ENCODE measurements at regions not wholly inside any gene's neighbourhood (a gene's known extent, or its start where the extent isn't known, plus 50 kb on each side); places are given as distances from the start of the nearest gene placed in this dataset.
A peak's percentile ranks its signal among the peaks of the same experiment; 100 is the strongest.
"Not testable (repeated sequence)": the region's sequence is repeated elsewhere in the genome, so short reads cannot be mapped to it uniquely, and the experiment has no call there.

GRCh38 chr3:82378392-82378791 is 616.9 kb upstream of the GBE1 start:
- DNase-seq (ENCODE audit: low read depth): no peak
- no peak overlapping the region for H3K4me3 ChIP-seq (ENCODE audit: low read depth, low read length)

GRCh38 chr3:82376883-82377282 is 615.4 kb upstream of the GBE1 start:
- no peak for DNase-seq (ENCODE audit: low read depth)
- no peak overlapping the region for H3K4me3 ChIP-seq (ENCODE audit: low read depth, low read length)

- not testable (repeated sequence) for H3K4me3 ChIP-seq (ENCODE audit: low read depth, low read length); DNase-seq (ENCODE audit: low read depth)
Measured at GRCh38 chr3:82373833-82374232, 612.4 kb upstream of the GBE1 start.

- no peak overlapping the region for H3K4me3 ChIP-seq (ENCODE audit: low read depth, low read length)
- no peak for DNase-seq (ENCODE audit: low read depth)
Measured at GRCh38 chr3:82364827-82365226, 603.4 kb upstream of the GBE1 start.

GRCh38 chr3:82363131-82363530 is 601.7 kb upstream of the GBE1 start:
- no peak for DNase-seq (ENCODE audit: low read depth)
- H3K4me3 ChIP-seq (ENCODE audit: low read depth, low read length): no peak overlapping the region

- DNase-seq (ENCODE audit: low read depth): no peak
- no peak overlapping the region for H3K4me3 ChIP-seq (ENCODE audit: low read depth, low read length)
Measured at GRCh38 chr3:82355228-82355627, 593.8 kb upstream of the GBE1 start.

- H3K4me3 ChIP-seq (ENCODE audit: low read depth, low read length): no peak overlapping the region
Measured at GRCh38 chr3:82354228-82354627, 592.8 kb upstream of the GBE1 start.

GRCh38 chr3:82353306-82354171 is 592.1 kb upstream of the GBE1 start:
- H3K4me3 ChIP-seq (ENCODE audit: low read depth, low read length): no peak overlapping the region
- peak; percentile 2 for DNase-seq (ENCODE audit: low read depth)

More at GRCh38 chr3:82354228-82354627, 592.8 kb upstream of the GBE1 start:
- DNase-seq (ENCODE audit: low read depth): no peak

- DNase-seq (ENCODE audit: low read depth): no peak
Measured at GRCh38 chr3:82347585-82347984, 586.1 kb upstream of the GBE1 start.

GRCh38 chr3:82342521-82342920 is 581.1 kb upstream of the GBE1 start:
- H3K4me3 ChIP-seq (ENCODE audit: low read depth, low read length): no peak overlapping the region
- no peak for DNase-seq (ENCODE audit: low read depth)

More at GRCh38 chr3:82347585-82347984, 586.1 kb upstream of the GBE1 start:
- H3K4me3 ChIP-seq (ENCODE audit: low read depth, low read length): no peak overlapping the region

GRCh38 chr3:82329300-82329699 is 567.9 kb upstream of the GBE1 start:
- no peak overlapping the region for H3K4me3 ChIP-seq (ENCODE audit: low read depth, low read length)
- no peak for DNase-seq (ENCODE audit: low read depth)

GRCh38 chr3:82311901-82312300 is 550.5 kb upstream of the GBE1 start:
- DNase-seq (ENCODE audit: low read depth): no peak
- H3K4me3 ChIP-seq (ENCODE audit: low read depth, low read length): no peak overlapping the region

- DNase-seq (ENCODE audit: low read depth): no peak
- no peak overlapping the region for H3K4me3 ChIP-seq (ENCODE audit: low read depth, low read length)
Measured at GRCh38 chr3:82308755-82309154, 547.3 kb upstream of the GBE1 start.

GRCh38 chr3:82306189-82306588 is 544.7 kb upstream of the GBE1 start:
- DNase-seq (ENCODE audit: low read depth): no peak
- no peak overlapping the region for H3K4me3 ChIP-seq (ENCODE audit: low read depth, low read length)

GRCh38 chr3:82294609-82295008 is 533.2 kb upstream of the GBE1 start:
- peak; percentile 5 for DNase-seq (ENCODE audit: low read depth)
- no peak overlapping the region for H3K4me3 ChIP-seq (ENCODE audit: low read depth, low read length)

GRCh38 chr3:82293867-82294266 is 532.4 kb upstream of the GBE1 start:
- no peak for DNase-seq (ENCODE audit: low read depth)
- H3K4me3 ChIP-seq (ENCODE audit: low read depth, low read length): no peak overlapping the region

GRCh38 chr3:82293435-82293834 is 532.0 kb upstream of the GBE1 start:
- H3K4me3 ChIP-seq (ENCODE audit: low read depth, low read length): no peak overlapping the region
- DNase-seq (ENCODE audit: low read depth): no peak

GRCh38 chr3:82287562-82287961 is 526.1 kb upstream of the GBE1 start:
- no peak for DNase-seq (ENCODE audit: low read depth)
- H3K4me3 ChIP-seq (ENCODE audit: low read depth, low read length): no peak overlapping the region

GRCh38 chr3:82281205-82281604 is 519.8 kb upstream of the GBE1 start:
- no peak for DNase-seq (ENCODE audit: low read depth)

GRCh38 chr3:82276992-82277391 is 515.5 kb upstream of the GBE1 start:
- H3K4me3 ChIP-seq (ENCODE audit: low read depth, low read length): no peak overlapping the region
- DNase-seq (ENCODE audit: low read depth): no peak

More at GRCh38 chr3:82281205-82281604, 519.8 kb upstream of the GBE1 start:
- no peak overlapping the region for H3K4me3 ChIP-seq (ENCODE audit: low read depth, low read length)

- H3K4me3 ChIP-seq (ENCODE audit: low read depth, low read length): no peak overlapping the region
- DNase-seq (ENCODE audit: low read depth): no peak
Measured at GRCh38 chr3:82274897-82275296, 513.5 kb upstream of the GBE1 start.

Measured in skeletal muscle cell (primary cell).